ENCODE measurements at regions not wholly inside any gene's neighbourhood (a gene's known extent, or its start where the extent isn't known, plus 50 kb on each side); places are given as distances from the start of the nearest gene placed in this dataset.
"Not testable (repeated sequence)": the region's sequence is repeated elsewhere in the genome, so short reads cannot be mapped to it uniquely, and the experiment has no call there.

GRCh38 chr18:39453356-39453755, 1887.8 kb upstream of the CELF4 start:
- DNase-seq: no peak

GRCh38 chr18:39450958-39451357, 1885.4 kb upstream of the CELF4 start:
- DNase-seq: no peak

DNA sequence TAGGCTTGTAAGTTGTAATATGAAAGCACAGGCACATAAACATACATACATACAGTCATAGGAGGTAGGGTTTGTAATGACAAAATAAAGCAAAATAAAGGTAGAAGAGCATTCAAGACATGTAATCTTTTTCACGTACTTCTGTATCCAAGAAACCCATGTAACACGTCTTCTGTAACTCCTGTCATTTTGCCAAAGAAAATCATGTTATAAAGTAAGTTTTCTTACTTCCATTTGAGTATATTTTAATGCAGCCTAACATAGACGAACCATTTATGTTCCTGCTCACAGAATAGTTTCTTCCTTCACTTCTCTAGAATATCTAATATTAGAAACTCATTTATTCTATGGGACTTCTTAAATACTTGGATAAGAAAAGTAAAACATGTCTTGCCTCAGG, 1884.0 kb upstream of the CELF4 start:
- DNase-seq: no peak

DNA sequence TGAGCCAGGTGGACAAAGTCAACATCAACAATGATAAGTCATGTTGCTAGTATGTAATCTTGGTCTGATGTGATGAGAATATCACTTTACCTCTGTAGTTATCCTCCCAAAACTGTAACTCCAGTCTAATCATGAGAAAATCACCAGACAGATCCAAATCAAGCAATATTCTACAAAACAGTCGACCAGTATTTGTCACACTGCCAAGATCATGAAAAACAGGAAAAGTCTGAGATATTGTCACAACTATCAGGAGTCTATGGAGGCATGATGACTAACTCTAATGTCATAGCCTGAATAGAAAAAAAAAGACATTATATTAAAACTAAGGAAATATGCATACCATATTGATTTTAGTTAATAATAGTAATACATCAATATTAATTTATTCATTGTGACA, 1883.3 kb upstream of the CELF4 start:
- DNase-seq: no peak

DNA sequence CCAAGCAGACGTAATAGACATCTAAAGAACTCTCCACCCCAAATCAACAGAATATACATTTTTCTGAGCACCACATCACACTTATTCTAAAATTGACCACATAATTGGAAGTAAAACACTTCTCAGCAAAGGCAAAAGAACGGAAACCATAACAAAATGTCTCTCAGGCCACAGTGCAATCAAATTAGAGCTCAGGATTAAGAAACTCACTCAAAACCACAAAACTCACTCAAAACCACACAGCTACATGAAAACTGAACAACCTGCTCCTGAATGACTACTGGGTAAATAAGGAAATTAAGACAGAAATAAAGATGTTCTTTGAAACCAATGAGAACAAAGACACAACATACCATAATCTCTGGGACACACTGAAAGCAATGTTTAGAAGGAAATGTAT, 1879.4 kb upstream of the CELF4 start:
- not testable (repeated sequence) for DNase-seq

- no peak for DNase-seq
Observed at GRCh38 chr18:39441648-39442047, 1876.0 kb upstream of the CELF4 start.

GRCh38 chr18:39435996-39436395, 1870.4 kb upstream of the CELF4 start:
- no peak for DNase-seq

DNA sequence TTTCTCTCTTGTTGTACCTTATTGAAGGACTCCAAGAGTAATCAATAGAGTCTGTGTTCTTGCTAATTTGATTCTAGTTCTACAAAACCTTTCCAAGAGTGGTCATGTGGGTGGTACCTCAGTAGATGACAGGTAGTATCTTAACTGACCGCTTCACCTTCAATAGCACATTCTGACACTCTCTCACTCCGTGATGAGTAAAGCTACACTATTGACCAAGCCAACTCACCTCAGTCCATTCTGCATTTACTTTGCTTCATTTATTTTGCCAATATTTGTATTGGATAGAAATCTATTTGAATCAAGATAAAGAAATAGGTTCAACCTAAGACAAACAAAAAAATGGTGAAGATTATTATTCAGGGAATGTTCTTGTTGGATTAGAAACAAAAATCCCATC, 1869.6 kb upstream of the CELF4 start:
- no peak for DNase-seq

GRCh38 chr18:39434223-39434920, 1868.8 kb upstream of the CELF4 start:
- DNase-seq: no peak

- DNase-seq: no peak
Observed at GRCh38 chr18:39425172-39425850, 1859.7 kb upstream of the CELF4 start.

GRCh38 chr18:39424261-39424660, 1858.7 kb upstream of the CELF4 start:
- DNase-seq: no peak

- no peak for DNase-seq
Observed at GRCh38 chr18:39421276-39421675, 1855.7 kb upstream of the CELF4 start.

DNA sequence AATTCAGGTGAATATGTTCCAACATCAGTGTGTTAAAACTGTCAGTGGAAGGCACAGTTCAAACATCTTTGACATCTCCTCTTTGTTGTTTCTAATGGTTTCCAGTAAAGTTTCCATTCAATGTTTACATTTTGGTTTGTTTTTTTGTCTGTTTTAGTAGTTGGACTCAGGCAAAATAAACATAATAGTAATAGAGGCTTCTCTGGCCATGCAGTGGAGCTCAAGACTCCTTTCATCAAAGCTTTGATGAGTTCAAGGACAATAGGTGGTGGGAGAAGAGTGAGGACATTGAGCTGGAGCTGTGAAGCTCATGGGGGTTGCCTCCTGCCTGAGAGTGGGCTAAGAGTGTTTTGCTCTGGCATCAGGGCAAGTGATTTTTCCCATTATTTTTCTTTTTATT, 1853.7 kb upstream of the CELF4 start:
- no peak for DNase-seq

GRCh38 chr18:39415471-39415870, 1849.9 kb upstream of the CELF4 start:
- no peak for DNase-seq

DNA sequence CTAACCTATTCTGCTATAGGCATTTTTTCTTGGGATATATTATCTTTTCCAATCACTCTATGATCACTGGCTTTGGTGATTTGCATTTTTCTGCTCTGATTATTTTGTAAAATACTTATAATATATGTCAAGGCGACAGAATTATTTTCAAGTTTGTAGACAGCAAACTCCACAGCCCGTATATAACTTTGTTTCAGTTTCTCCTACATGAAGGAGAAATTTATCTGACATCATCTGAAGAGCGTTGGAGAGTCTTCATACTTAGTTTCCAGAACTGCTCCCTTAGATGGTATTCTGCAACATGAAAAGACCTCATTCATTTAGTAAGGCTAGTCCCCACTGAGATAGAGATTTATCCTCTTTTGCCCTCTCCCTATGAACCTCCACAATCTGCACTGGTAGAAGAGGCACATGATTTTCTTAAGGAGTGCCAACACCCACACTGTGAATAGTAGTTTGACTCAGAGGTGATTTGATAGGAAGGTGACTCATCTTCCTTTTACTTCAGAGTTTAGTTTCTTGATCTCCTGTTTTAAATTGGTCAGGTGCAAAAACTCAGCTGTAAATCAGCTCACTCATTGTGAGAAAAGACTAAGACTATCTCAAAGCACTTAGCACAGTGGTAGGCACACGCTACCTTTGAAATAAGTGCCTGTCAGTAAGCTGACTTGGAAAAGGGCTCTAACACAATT, 1848.6 kb upstream of the CELF4 start:
- DNase-seq: no peak

GRCh38 chr18:39406941-39407340, 1841.3 kb upstream of the CELF4 start:
- DNase-seq: no peak

- DNase-seq: no peak
Observed at GRCh38 chr18:39403121-39403520, 1837.5 kb upstream of the CELF4 start.

- DNase-seq: no peak
Observed at GRCh38 chr18:39399662-39400061, 1834.1 kb upstream of the CELF4 start.

- DNase-seq: no peak
Observed at GRCh38 chr18:39396168-39396567, 1830.6 kb upstream of the CELF4 start.

- no peak for DNase-seq
Observed at GRCh38 chr18:39389800-39390379, 1824.3 kb upstream of the CELF4 start.

DNA sequence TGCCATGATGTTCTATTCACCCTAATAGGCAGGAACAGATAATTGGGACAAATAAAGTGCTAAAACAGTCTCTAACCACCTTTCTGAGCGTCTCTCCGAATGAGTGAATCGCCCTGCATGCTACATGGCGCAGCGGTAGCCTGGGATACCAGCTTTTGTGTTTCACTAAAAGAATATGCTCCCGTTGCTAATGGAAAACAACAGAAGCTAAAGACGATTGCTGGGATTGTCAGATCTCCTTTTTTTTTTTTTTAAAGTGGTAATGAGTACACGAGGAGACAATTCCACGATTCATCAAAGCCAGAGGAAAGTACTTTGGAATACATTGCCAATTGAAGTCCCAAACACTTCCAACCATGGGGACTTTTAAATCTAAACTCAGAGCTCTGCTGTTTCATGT, 1815.3 kb upstream of the CELF4 start:
- DNase-seq: no peak

DNA sequence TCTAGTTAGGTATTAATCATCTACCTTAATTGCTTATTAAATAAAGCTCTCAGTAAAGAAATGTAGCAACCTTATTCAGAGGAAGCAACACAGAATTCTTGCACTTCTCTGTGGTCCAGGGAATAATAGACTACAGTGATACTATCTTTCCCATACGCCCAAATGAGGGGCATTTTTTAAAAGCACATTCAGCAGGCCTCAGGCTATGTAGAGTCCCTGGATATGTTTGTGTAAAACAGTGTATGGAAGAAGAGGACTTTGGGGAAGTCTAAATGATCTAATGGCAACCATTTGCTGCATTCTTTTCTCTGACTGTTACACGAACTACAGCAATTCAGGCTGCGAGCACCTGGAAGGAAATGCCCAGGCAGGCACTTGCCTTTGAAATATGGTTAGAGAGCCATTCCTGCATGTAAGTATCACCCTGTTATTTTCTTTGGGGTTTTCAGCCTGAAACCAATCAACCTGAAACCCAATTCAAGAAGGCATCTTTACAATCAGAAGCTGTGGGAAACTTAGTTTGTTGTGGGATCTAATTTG, 1814.7 kb upstream of the CELF4 start:
- no peak for DNase-seq

DNA sequence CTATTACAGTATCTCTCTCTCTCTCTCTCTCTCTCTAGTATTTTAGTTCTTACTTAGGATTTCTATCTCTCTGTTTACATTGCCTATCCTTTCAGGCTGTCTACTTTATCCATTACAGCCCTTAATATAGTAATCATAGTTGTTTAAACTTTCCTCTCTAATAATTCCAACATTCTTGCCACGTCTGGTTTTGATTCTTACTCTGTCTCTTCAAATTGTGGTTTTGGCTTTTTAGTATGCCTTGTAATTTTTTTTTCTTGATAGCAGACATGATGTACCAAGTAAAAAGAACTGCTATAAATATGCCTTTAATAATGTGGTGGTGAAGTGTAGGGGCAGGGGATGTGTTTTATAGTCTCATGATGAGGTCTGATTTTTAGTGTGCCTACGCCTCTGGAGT, 1809.5 kb upstream of the CELF4 start:
- no peak for DNase-seq

DNA sequence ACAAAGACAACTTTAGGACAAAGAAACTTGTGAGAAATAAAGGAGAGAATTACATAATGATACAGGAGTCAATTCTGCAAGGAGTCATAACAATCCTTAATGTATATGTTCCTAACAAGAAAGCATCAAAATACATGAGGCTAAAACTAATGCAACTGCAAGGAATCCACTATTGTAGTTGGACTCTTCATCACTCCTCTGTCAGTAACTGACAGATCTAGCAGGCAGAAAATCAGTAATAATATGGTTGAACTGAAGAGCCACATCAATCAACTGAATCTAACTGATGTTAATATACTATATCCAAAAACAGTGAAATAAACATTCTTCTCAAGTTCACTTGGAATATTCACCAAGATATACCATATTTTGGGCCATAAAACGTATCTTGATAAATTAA, 1806.4 kb upstream of the CELF4 start:
- DNase-seq: no peak

All from cerebellar nuclear complex (tissue), 1 donor.